ENCODE measurements at regions not wholly inside any gene's neighbourhood (a gene's known extent, or its start where the extent isn't known, plus 50 kb on each side); places are given as distances from the start of the nearest gene placed in this dataset.

- H3K27me3 Mint-ChIP-seq = peaks cover 6% of the 10 kb centered on the region
- no peaks in the 10 kb centered on the region for H3K36me3 Mint-ChIP-seq
- no peak overlapping the region for H3K4me3 Mint-ChIP-seq
Measured at GRCh38 chr11:134559602-134559962, 147.5 kb upstream of the B3GAT1 start.

GRCh38 chr11:134558916-134559601 lies 147.0 kb upstream of the B3GAT1 start:
- H3K27ac Mint-ChIP-seq = no peak overlapping the region

More at GRCh38 chr11:134559602-134559962, 147.5 kb upstream of the B3GAT1 start:
- Mint-ChIP-seq H3K4me1 (ENCODE audit: low read depth) (no peaks in the 10 kb centered on the region), H3K27ac (no peak overlapping the region), H3K9me3 (ENCODE audit: low read depth) (no peaks in the 10 kb centered on the region)

GRCh38 chr11:134558258-134558835 lies 146.3 kb upstream of the B3GAT1 start:
- no peaks in the 10 kb centered on the region for H3K9me3 Mint-ChIP-seq (ENCODE audit: low read depth)
- H3K27ac Mint-ChIP-seq = no peak overlapping the region
- no peaks in the 10 kb centered on the region for H3K36me3 Mint-ChIP-seq
- H3K4me1 Mint-ChIP-seq (ENCODE audit: low read depth) = no peaks in the 10 kb centered on the region
- no peak overlapping the region for H3K4me3 Mint-ChIP-seq
- peaks cover 7% of the 10 kb centered on the region for H3K27me3 Mint-ChIP-seq

More at GRCh38 chr11:134558916-134559601, 147.0 kb upstream of the B3GAT1 start:
- Mint-ChIP-seq H3K9me3 (ENCODE audit: low read depth) (no peaks in the 10 kb centered on the region), H3K4me1 (ENCODE audit: low read depth) (no peaks in the 10 kb centered on the region), H3K27me3 (peaks cover 7% of the 10 kb centered on the region), H3K4me3 (no peak overlapping the region), H3K36me3 (no peaks in the 10 kb centered on the region)

GRCh38 chr11:134557571-134558257 lies 145.7 kb upstream of the B3GAT1 start:
- Mint-ChIP-seq H3K27ac (no peak overlapping the region), H3K36me3 (no peaks in the 10 kb centered on the region), H3K4me3 (no peak overlapping the region), H3K9me3 (ENCODE audit: low read depth) (no peaks in the 10 kb centered on the region), H3K4me1 (ENCODE audit: low read depth) (no peaks in the 10 kb centered on the region), H3K27me3 (peaks cover 7% of the 10 kb centered on the region)

- H3K4me1 Mint-ChIP-seq (ENCODE audit: low read depth) = no peaks in the 10 kb centered on the region
- no peaks in the 10 kb centered on the region for H3K36me3 Mint-ChIP-seq
- no peaks in the 10 kb centered on the region for H3K9me3 Mint-ChIP-seq (ENCODE audit: low read depth)
- H3K4me3 Mint-ChIP-seq = no peak overlapping the region
- no peak overlapping the region for H3K27ac Mint-ChIP-seq
- H3K27me3 Mint-ChIP-seq = peaks cover 13% of the 10 kb centered on the region
Measured at GRCh38 chr11:134556186-134556585, 144.1 kb upstream of the B3GAT1 start.

GRCh38 chr11:134555510-134555909 lies 143.5 kb upstream of the B3GAT1 start:
- H3K27ac Mint-ChIP-seq = no peak overlapping the region
- peaks cover 13% of the 10 kb centered on the region for H3K27me3 Mint-ChIP-seq
- no peaks in the 10 kb centered on the region for H3K9me3 Mint-ChIP-seq (ENCODE audit: low read depth)
- H3K4me1 Mint-ChIP-seq (ENCODE audit: low read depth) = no peaks in the 10 kb centered on the region
- no peaks in the 10 kb centered on the region for H3K36me3 Mint-ChIP-seq
- H3K4me3 Mint-ChIP-seq = no peak overlapping the region

GRCh38 chr11:134554861-134555260 lies 142.8 kb upstream of the B3GAT1 start:
- H3K4me1 Mint-ChIP-seq (ENCODE audit: low read depth) = no peaks in the 10 kb centered on the region
- no peak overlapping the region for H3K27ac Mint-ChIP-seq
- no peaks in the 10 kb centered on the region for H3K9me3 Mint-ChIP-seq (ENCODE audit: low read depth)
- peaks cover 13% of the 10 kb centered on the region for H3K27me3 Mint-ChIP-seq
- no peaks in the 10 kb centered on the region for H3K36me3 Mint-ChIP-seq
- no peak overlapping the region for H3K4me3 Mint-ChIP-seq

- no peak overlapping the region for H3K4me3 Mint-ChIP-seq
- H3K36me3 Mint-ChIP-seq = no peaks in the 10 kb centered on the region
- peaks cover 13% of the 10 kb centered on the region for H3K27me3 Mint-ChIP-seq
- no peaks in the 10 kb centered on the region for H3K4me1 Mint-ChIP-seq (ENCODE audit: low read depth)
- H3K9me3 Mint-ChIP-seq (ENCODE audit: low read depth) = no peaks in the 10 kb centered on the region
- no peak overlapping the region for H3K27ac Mint-ChIP-seq
Measured at GRCh38 chr11:134554106-134554505, 142.1 kb upstream of the B3GAT1 start.

- Mint-ChIP-seq H3K36me3 (no peaks in the 10 kb centered on the region), H3K9me3 (ENCODE audit: low read depth) (no peaks in the 10 kb centered on the region), H3K27me3 (peaks cover 10% of the 10 kb centered on the region), H3K27ac (no peak overlapping the region), H3K4me3 (no peak overlapping the region), H3K4me1 (ENCODE audit: low read depth) (no peaks in the 10 kb centered on the region)
Measured at GRCh38 chr11:134552749-134553148, 140.7 kb upstream of the B3GAT1 start.

GRCh38 chr11:134545521-134545920 lies 133.5 kb upstream of the B3GAT1 start:
- Mint-ChIP-seq H3K27ac (no peak overlapping the region), H3K9me3 (ENCODE audit: low read depth) (peaks cover 3% of the 10 kb centered on the region), H3K4me1 (ENCODE audit: low read depth) (no peaks in the 10 kb centered on the region), H3K36me3 (no peaks in the 10 kb centered on the region), H3K4me3 (no peak overlapping the region), H3K27me3 (peaks cover 3% of the 10 kb centered on the region)

GRCh38 chr11:134544095-134544815 lies 132.2 kb upstream of the B3GAT1 start:
- peaks cover 3% of the 10 kb centered on the region for H3K9me3 Mint-ChIP-seq (ENCODE audit: low read depth)
- no peak overlapping the region for H3K27ac Mint-ChIP-seq
- no peaks in the 10 kb centered on the region for H3K36me3 Mint-ChIP-seq
- H3K27me3 Mint-ChIP-seq = peaks cover 3% of the 10 kb centered on the region
- no peaks in the 10 kb centered on the region for H3K4me1 Mint-ChIP-seq (ENCODE audit: low read depth)
- no peak overlapping the region for H3K4me3 Mint-ChIP-seq

GRCh38 chr11:134543645-134544044 lies 131.6 kb upstream of the B3GAT1 start:
- Mint-ChIP-seq H3K9me3 (ENCODE audit: low read depth) (peaks cover 3% of the 10 kb centered on the region), H3K36me3 (no peaks in the 10 kb centered on the region), H3K4me3 (no peak overlapping the region), H3K27me3 (peaks cover 3% of the 10 kb centered on the region), H3K27ac (no peak overlapping the region), H3K4me1 (ENCODE audit: low read depth) (no peaks in the 10 kb centered on the region)

- Mint-ChIP-seq H3K4me3 (no peak overlapping the region), H3K27me3 (peaks cover 6% of the 10 kb centered on the region), H3K9me3 (ENCODE audit: low read depth) (peaks cover 3% of the 10 kb centered on the region), H3K36me3 (no peaks in the 10 kb centered on the region), H3K4me1 (ENCODE audit: low read depth) (no peaks in the 10 kb centered on the region), H3K27ac (no peak overlapping the region)
Measured at GRCh38 chr11:134543241-134543640, 131.2 kb upstream of the B3GAT1 start.

GRCh38 chr11:134542401-134543165 lies 130.5 kb upstream of the B3GAT1 start:
- no peak overlapping the region for H3K27ac Mint-ChIP-seq
- H3K27me3 Mint-ChIP-seq = peaks cover 11% of the 10 kb centered on the region

More at GRCh38 chr11:134542401-134543165, 130.5 kb upstream of the B3GAT1 start:
- Mint-ChIP-seq H3K4me3 (no peak overlapping the region), H3K4me1 (ENCODE audit: low read depth) (no peaks in the 10 kb centered on the region), H3K36me3 (no peaks in the 10 kb centered on the region), H3K9me3 (ENCODE audit: low read depth) (peaks cover 3% of the 10 kb centered on the region)

Measured in activated naive CD8-positive, alpha-beta T cell (primary cell).